HG03571 (cell line): ENCODE measurements at regions not wholly inside any gene's neighbourhood (a gene's known extent, or its start where the extent isn't known, plus 50 kb on each side); places are given as distances from the start of the nearest gene placed in this dataset.
A peak's percentile ranks its signal among the peaks of the same experiment; 100 is the strongest.
"Not testable (repeated sequence)": the region's sequence is repeated elsewhere in the genome, so short reads cannot be mapped to it uniquely, and the experiment has no call there.

Experiments
- ATAC-seq: cut with Tn5 transposase; IDR thresholded peaks from one replicate; pipeline ENCODE4 v1.9.1; 2021; ENCODE audit not compliant: unreplicated experiment

DNA sequence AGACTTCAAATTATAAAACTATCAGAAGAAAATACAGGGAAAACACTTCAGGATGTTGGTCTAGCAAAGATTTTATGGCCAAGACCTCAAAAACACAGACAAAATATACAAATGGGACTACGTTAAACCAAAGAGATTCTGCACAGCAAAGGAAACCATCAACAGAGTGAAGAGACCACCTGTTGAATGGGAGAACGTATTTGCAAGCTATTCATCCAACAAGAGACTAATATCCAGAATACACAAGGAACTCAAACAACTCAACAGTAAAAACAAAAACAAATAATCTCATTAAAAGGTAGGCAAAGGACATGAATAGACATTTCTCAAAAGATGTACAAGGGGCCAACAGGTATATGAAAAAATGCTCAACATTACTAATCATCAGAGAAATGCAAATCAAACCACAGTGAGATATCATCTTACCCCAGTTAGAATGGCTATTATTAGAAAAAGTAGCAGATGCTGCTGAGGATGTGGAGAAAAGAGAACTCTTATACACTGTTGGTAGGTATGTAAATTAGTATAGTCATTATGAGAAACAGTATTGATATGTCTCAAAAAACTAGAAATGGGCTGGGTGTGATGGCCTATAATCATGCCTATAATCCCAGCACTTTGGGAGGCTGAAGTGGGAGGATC, 112.6 kb downstream of the LRIG2 start:
- ATAC-seq: peak; percentile 83

DNA sequence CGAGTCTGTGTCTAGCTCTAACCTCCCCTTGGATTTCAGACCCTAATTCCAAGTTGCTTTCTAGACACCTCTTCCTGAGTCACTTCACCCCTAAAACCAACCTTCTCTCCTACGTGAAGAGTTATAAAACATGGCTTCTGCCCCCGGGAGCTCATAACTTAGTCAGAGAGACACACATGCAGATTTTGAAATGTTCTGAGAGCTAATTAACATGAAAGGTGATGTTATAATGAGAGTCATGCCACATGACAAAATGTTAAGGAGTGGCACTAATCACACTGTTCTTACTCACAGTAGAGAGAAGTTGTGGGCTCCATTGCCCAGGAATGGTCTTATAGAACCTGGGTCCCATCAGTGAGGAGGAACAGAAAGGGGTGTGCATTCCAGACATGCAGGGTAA, 117.1 kb downstream of the LRIG2 start:
- ATAC-seq: no peak

DNA sequence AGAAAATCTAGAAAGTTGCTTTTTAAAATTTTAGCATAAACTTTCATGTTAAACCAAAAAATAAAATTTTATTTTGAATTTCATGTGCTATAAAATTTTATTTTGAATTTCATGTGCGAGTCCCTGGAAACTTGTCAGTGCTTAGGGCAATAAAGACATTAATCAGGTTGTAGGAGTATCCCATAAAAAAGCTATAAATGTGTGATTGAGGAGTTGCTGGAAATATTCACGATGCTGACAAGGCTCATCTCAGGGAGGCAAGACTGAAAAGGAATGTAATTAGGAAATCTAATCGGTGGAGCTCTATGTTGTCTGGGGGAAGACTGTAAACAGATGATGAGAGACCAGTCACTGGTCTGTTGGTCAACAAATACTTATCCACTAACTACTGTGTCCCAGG, 117.9 kb downstream of the LRIG2 start:
- ATAC-seq: no peak

DNA sequence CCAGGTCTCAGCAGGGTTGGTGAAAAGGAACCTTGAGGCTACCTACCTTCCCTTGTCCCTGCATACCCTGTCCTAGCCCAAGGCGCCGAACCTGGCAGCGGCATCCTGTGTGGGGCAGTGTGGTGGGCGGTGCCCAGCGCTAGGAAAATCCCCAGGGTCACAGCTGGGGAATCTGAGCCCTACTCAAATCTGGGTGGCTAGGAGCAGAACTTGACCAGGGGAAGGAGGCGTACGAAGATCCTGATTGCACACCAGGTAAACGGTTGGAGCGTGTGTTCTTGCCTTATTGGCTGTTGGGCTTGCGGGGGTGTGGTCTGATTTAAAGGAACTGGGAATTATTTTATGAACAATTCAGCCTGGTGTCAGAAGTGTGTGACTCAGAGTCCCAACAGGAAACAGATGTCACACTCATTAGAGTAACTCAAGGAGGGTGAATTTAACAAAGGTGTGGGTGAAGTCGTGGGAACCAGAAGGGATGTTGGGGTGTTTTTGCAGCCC, 118.6 kb downstream of the LRIG2 start:
- no peak for ATAC-seq

DNA sequence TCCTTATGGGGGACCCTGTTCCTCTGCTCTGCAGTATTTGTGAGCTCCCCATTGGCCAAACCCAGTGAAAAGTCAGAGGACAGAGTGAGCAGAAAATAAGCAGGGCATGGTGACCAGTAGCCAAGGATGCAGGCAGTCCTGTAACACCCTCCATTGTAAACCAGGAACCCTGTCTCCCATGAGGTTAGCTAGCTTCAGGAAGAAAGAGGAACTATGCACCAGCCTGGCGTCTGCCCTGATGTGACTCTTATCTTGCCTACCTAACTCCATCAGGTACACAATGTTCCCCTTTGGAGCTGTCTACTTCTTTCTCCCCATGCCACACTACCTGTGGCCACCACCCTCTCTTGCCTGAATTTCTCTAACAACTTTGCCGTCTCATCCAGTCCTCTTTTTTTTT, 119.2 kb downstream of the LRIG2 start:
- ATAC-seq: no peak

DNA sequence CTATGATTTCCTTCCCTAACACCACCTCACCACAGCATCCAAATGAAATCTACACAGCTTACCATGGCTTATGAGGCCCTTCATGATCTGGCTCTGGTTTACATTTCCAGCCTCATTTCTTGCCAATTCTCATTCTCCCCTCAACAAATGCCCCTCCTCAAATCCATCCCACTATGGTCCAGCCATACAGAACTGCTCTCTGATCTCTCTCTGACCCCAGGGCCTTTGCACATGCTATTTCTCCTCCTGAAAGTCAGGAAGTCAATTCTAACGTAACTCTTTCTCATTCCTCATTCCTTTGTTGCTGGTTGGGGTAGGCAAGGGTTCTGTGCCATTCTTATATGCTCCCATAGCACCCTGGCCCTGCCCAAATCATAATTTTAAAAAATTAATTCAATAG, 120.0 kb downstream of the LRIG2 start:
- no peak for ATAC-seq

DNA sequence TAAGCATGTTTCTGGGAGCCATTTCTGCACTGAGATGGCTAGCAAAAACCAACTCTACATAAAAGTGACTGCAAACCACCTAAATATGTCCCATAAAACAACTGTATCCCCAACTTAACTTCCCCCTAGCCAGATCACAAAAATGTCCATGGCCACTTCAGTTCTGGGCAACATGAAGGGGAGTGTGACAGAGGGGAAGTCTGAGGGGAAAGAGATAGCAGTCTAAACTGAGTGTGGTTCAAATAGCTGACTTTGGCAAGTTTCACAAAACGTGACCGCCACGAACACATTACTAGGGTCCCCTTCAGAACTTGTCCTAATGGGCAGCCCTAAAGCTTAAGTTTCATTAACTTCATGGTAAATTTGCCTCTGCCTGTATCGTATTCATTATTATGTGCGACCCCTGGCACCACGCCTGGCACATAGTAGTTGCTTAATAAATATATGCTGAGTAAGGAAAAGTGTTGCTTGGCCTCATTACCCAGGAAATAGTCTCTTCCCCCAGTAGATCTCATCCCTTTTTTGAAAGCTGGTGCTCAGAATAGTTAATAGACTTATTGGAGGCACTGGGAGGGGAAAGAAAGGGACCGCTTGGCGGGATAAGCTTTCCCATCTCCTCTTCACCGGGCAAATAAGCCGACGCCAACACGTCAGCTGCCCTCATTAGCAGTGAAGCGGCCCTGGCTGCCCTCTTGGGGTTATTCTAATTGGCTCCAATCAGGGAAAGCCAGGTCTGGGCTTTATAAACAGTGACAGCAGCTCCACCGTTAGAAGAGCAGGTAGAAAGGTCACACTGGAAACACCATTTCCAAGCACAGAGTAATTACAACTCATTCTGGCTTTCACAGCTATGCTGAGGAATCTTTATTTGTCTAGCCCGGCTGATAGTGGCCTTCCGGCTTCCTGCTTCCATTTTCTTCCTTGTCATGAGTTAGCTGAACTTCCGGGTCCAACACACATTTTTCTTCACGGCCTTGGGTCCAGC, 122.1 kb downstream of the LRIG2 start:
- no peak for ATAC-seq

DNA sequence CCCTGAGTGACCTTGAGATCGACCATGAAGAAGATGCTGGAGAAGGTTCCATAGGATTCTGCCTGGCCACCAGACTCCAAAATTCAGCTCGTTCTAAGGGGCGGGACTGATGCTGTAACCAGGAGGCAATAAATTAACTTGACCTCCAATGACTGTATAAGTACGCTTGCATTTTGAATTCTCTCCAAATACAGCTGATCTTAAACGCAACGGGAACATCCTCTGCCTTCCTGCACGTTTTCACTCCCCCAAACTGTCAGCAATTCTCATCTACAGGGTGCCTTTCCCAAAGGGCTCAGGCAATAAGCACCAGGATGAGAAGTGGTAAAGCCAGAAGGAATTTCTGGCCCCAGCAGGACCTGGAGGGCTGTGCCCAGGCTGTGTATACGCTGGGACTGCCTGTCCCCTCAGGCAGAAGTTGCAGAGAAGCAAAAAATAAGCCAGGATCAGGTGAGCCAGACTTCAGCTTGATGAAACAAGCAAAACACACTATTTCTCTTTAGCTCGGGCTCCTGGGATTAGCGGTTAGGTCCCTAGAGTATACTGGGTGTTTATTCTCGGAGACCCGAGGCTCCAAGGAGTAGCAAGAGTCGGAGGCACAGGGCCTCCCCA, 124.8 kb downstream of the LRIG2 start:
- no peak for ATAC-seq

DNA sequence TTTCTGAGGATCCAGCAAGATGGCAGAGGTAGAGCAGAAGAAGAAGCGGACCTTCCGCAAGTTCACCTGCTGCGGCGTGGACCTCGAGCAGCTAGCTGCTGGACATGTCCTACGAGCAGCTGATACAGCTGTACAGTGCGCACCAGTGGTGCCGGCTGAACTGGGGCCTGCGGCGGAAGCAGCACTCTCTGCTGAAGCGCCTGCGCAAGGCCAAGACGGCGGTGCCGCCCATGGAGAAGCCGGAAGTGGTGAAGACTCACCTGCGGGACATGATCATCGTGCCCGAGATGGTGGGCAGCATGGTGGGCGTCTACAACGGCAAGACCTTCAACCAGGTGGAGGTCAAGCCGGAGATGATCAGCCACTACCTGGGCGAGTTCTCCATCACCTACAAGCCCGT, 125.8 kb downstream of the LRIG2 start:
- ATAC-seq: no peak

DNA sequence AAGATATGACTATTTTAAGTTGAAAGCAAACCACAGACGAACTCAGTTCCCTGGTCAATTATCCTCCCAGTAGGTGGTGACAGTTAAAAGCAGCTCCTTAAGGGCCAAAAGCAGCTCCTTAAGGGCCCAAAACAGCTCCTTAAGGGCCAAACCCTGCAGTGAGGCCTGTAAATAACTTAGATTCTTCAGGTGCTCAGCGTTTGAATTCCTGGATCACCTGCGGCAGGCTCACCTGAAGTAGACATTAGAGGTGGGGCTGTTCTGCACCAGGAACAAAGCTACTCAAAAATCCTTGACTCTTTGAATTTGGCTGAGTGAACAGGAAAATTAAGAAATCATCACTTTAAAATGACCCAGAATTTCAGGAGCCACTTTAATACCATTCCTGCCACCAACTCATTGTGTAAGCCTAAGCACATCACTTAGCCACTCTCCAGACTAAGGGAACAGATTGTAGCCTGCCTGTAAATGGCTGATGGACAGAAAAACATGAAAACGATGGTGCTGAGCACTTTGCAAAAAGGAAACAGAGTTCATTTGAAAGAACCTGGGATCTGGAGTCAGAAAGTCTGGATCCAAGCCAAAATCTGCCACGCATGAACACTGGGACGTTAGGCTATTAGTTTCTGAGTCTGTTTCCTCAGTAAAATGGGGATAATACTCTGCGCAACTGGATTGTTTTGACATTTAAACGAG, 126.9 kb downstream of the LRIG2 start:
- no peak for ATAC-seq

DNA sequence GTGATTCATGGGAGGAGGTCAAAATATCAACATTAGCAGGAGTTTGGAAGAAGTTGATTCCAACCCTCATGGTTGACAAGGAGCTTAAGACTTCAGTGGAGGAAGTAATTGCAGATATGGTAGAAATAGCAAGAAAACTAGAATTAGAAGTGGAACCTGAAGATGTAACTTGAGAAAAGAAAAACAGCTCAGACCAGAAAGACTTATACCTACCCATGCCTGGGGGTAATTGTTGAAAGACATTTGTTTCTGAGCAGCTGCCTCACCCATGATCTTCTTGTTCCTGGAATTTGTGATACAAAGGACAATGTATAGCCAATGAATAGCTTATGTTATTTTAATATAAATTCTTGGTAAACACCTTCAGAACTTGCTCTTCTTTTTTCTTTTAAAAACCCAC, 128.6 kb downstream of the LRIG2 start:
- ATAC-seq: no peak

DNA sequence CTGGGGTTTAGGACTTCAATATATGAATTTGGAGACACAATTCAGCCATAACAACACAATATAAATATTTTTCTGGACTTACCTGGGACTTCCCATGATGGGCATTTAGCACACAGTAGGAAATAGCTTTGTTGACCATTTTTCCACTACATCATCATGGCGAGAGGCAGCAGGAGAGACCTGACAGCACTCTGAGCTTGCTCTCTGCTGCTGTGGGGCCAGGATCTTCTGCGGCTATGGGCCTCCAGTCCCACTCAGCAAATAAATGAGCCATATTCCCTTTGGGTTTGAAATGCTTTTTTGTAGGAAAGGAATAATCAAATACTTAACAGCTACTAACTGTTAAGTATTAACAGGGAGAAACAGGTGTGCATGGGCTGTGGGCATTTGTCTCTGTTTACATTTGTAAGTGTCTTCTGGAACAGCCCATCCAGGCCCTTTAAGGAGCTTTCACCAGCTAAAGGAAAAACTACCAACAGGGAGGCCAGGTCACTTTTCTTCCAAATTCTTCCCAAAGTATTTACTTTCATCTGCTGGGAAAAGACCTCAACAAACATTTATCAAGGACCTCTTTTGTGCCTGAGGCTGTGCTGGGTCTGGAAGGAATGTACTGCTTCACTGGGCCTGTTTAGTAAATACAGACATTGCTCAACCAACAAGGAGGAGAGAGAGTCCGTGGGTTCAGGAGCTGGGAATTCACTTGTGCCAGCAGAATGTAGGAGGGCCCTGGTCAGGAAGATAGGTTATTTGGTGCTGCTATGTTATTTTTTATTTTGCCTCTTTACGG, 133.2 kb downstream of the LRIG2 start:
- no peak for ATAC-seq

DNA sequence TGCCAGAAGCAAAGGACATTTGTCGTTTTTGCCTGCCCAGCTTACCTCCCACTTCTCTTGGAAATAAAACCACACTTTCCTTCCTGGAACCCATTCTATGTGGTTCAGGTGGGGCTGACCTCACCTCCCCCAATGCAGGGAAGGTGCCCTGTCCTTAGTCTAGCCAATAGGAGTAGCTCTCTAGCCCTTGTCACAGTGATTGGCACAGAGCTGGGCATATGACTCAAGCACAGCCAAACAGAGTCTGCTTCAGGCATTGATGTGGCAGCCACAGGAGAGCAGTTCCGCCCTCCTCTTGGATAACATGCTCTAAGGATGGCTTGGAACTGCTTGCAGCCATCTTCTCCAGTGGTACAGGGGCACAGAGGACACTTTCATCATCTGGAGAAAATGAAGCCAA, 134.0 kb downstream of the LRIG2 start:
- ATAC-seq: no peak

DNA sequence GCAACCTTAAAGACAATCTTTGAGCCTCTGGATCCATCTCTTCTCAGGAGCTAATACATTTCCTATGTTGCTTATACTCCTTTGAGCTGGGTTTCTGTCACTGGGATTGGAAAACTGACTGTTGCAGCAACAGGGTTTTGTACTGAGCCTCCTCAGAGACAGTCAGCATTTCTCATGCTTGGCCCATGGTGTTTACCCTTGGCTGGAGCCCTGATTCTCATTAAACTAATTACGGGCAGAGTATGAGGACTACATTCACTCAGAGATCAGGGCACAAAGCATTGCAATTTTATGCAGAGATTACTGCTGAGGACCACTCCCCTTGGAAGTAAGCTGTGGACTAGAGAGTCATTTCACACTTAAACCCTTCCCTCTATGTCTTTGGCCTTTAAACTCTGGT, 134.5 kb downstream of the LRIG2 start:
- no peak for ATAC-seq

DNA sequence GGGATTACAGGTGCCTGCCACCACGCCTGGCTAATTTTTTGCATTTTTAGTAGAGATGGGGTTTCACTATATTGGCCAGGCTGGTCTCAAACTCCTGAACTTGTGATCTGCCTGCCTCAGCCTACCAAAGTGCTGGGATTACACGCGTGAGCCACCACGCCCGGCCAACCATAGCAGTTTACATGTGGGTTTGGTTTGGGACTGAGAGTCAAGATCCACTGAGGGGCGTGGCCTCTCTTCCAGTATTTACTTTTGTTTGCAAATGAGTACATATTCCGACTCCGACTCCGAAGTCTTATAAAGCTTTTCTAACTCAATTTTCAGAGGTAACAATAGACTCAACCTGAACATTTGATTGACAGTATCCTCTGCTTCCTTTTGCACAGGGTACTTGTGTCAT, 135.4 kb downstream of the LRIG2 start:
- ATAC-seq: not testable (repeated sequence)

DNA sequence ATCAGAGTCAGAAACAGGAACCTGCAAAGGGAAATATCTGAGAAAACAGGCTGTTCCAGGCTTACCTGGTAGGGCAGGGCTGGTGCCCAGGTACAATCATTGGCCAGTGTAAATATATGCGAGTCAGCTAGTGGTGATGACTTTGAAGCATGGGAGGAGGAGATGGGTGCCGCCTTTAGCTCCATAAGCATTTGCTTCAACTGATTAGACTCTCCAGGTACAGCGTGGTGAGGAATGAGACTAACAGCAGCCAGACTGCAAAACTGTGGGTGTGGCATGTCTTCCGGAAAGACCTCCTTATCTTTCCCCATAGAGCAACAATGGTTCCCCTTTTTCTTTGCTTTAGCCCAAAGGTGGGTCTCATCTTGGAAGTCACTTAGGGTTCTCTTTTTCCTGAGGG, 137.2 kb downstream of the LRIG2 start:
- no peak for ATAC-seq

DNA sequence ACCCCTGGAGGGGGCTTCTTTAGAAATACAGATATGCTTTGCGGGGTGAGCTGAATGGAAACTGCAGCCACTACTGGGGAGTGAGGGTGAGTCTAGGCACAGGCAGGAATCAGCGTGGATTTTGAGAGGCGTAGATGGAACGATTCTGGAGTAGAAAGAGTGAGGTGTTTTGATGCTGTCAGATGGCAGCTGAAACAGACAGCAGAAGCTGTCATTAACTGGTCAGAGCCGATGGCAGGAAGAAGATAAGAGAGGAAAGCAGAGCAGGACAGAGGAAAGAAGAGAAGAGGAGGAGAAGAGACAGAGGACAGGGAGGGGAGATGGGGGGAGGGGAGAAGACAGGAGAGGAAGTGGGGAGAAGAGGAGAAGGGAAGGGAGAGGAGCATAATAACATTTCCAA, 138.5 kb downstream of the LRIG2 start:
- ATAC-seq: no peak

DNA sequence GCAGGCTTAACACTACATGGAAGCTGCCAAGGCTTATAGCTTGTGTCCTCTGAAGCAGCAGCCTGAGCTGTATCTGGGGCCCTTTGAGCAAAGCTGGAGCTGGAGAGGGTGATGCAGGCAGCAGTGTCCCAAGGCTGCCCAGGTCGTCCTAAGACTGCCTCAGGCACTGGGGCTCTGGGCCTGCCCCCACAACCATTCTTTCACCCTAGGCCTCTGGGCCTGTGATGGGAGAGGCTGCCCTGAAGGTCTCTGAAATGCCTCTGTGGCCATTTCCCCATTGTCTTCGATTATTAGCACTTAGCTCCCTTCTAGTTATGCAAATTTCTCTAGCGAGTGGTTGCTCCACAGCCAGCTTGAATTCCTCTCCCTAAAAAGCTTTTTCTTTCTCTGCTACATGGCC, 142.0 kb downstream of the LRIG2 start:
- no peak for ATAC-seq

DNA sequence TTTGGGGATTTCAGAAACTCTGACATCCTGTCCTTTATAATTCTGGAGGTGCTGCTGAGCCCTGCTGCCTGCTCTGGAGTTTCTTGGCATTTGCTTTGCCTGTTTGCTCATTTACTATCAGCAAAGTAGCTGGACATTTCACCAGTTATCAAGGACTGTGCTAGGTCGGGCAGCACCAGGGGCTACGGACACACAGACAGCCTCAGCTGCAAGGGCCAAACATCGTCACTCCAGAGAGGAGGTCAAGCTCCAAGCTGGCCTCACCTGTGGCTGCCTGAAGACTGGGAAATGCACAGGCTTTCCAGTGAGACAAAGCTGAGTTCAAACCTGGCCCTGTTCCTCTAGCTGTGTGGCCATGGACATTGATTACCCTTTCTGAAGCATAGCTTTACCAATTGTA, 143.7 kb downstream of the LRIG2 start:
- no peak for ATAC-seq

DNA sequence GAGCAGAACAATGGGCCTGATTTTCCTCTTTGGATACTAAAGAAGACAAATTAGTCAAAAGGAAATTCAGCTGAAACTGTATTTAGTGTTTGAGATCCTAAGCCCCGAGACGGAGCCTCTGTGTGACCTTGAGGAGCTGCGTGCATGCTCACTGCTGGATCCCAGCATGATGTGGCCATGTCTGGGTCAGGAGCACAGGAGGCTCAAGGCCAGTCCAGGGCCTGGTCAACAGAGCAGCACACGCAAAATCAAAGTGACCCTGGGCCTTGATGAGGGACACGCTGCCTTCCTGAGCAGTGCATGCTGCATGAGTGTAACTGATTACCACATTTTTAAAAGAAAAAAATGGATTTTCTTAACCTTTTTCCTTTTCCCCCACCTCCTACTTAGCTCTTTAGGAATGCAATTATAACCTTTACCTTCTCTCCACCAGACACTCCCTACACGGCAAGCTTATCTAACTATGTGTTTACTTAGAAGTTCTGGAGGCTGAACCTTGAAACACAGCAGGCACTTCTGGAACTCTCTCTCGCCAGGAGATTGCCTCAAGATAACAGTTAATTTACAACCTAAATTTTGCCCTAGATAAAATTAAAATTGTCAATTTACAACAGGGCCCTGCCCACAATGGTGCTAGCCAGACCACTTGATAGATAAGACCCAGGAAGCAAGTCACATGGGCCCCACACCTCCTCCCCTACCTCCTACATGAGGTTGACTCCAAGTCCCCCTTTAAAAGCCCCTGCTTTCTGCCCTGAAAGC, 144.6 kb downstream of the LRIG2 start:
- no peak for ATAC-seq
